ENCODE measurements at regions not wholly inside any gene's neighbourhood (a gene's known extent, or its start where the extent isn't known, plus 50 kb on each side); places are given as distances from the start of the nearest gene placed in this dataset.

DNA sequence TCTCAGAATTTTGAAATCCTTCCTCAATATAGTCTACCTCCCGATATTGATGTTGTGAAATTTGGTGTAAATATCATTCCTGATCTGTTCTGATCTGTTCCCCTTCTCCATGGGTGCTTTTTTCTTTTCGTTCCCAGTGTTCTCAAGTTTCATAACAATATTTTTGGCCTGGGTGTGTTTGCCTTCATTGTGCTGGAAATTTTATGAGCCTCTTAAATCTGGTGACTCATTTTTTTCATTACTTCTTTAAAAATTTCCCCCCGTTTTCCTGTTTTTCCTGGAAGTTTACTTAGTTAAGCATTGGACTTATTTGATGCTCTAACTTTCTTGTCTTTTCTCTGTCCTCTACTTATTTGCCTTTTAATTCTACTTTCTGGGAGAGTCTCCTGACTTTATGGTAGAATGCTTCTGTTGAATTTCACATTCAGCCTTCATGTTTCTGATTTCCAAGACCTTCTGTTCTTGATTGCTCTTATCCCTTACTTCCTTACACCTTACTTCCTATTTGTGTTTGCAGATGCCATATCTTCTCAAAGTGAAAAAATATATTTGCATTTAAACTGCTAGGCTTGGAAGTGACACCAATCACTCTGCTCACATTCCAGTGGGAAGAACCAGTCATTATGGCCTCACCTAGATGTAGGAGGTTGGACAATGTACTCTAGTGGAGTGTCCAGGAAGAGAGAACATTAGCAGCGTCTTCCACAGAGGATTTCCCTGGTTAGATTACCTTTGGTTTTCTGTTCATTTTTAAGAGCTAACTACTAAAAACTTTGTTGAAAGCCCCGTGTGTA, 441.9 kb downstream of the ARHGEF28 start:
- in situ Hi-C loops (cut with MboI), result no loop called here
- FAIRE-seq (no peak), ATAC-seq (no peak), DNase-seq (ENCODE audit: low read depth, low spot score) (no peak)
- POLR2A ChIA-PET, result no interaction called here
- CTCF ChIA-PET, result no interaction called here
- RAD21 ChIA-PET (ENCODE audit: unreplicated experiment), result no interaction called here
- 9% methylated on average over 5 of the region's 5 CpGs for WGBS (ENCODE audit: insufficient coverage, insufficient replicate concordance, low lambda C conversion rate, missing lambda C conversion rate)
- H3K4me1 ChIP-seq (ENCODE audit: control insufficient read depth, insufficient read depth, low read length), result no peaks in the 10 kb centered on the region
- no peaks in the 10 kb centered on the region for H3K9me3 ChIP-seq (replicated peaks; ENCODE audit: control insufficient read depth, insufficient read depth, low read length)
- no peaks in the 10 kb centered on the region for H3K36me3 ChIP-seq (ENCODE audit: control insufficient read depth in 2 of 2, insufficient read depth in 2 of 2, low read length in 1 of 2)
- no peaks in the 10 kb centered on the region for H3K79me2 ChIP-seq (ENCODE audit: control insufficient read depth, insufficient read depth, low read length)
- no peak overlapping the region for H3K4me2 ChIP-seq (ENCODE audit: control insufficient read depth, insufficient read depth)
- SMC1A ChIA-PET (ENCODE audit: uncharacterized antibody, unreplicated experiment), result interaction anchor here (1.0 kb wide), 1 partner anchor 12 kb away, joined by 3 read pairs; no protein-coding TSS in a partner anchor
- no TSS peak for BruUV-seq (replicated peaks)
- H3K27ac ChIP-seq (ENCODE audit: control insufficient read depth, insufficient read depth), result no peak overlapping the region
- intact Hi-C loops (cut with micrococcal nuclease; ENCODE audit: unreplicated experiment), result no loop called here
- H3K4me3 ChIP-seq, result no peak overlapping the region
- H3K9ac ChIP-seq (ENCODE audit: control insufficient read depth, insufficient read depth, low read length), result no peak overlapping the region
- H3K27me3 ChIP-seq (replicated peaks in 1 of 2; ENCODE audit: control insufficient read depth in 2 of 2, insufficient read depth in 2 of 2, low read length in 1 of 2), result no peaks in the 10 kb centered on the region
- no peak overlapping the region for H2AFZ ChIP-seq (ENCODE audit: control insufficient read depth, low read depth, low read length)
- H4K20me1 ChIP-seq (ENCODE audit: control insufficient read depth, insufficient read depth), result no peaks in the 10 kb centered on the region
- TF ChIP-seq LARP7 (IDR thresholded peaks at IDR 0.05), result no peak
- TF ChIP-seq SMC3 (IDR thresholded peaks at IDR 0.05; ENCODE audit: borderline replicate concordance, low read length), result no peak
- no peak for TF ChIP-seq EGR1 (IDR thresholded peaks at IDR 0.05; ENCODE audit: borderline replicate concordance in 1 of 2, low read depth in 2 of 2, low read length in 2 of 2)
- TF ChIP-seq ZNF622 (IDR thresholded peaks at IDR 0.05), result no peak
- no peak for TF ChIP-seq POLR2AphosphoS5 (IDR thresholded peaks at IDR 0.05; ENCODE audit: low read length)
- TF ChIP-seq MYB (IDR thresholded peaks at IDR 0.05; ENCODE audit: borderline replicate concordance, low read depth, low read length), result no peak
- no peak for TF ChIP-seq KDM1A (IDR thresholded peaks at IDR 0.05; ENCODE audit: borderline replicate concordance)
- TF ChIP-seq, protein P1, sequence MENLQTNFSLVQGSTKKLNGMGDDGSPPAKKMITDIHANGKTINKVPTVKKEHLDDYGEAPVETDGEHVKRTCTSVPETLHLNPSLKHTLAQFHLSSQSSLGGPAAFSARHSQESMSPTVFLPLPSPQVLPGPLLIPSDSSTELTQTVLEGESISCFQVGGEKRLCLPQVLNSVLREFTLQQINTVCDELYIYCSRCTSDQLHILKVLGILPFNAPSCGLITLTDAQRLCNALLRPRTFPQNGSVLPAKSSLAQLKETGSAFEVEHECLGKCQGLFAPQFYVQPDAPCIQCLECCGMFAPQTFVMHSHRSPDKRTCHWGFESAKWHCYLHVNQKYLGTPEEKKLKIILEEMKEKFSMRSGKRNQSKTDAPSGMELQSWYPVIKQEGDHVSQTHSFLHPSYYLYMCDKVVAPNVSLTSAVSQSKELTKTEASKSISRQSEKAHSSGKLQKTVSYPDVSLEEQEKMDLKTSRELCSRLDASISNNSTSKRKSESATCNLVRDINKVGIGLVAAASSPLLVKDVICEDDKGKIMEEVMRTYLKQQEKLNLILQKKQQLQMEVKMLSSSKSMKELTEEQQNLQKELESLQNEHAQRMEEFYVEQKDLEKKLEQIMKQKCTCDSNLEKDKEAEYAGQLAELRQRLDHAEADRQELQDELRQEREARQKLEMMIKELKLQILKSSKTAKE (IDR thresholded peaks at IDR 0.05; ENCODE audit: low read depth, poor library complexity, severe bottlenecking), result no peak
- TF ChIP-seq DPF2 (IDR thresholded peaks at IDR 0.05), result no peak
- no peak for TF ChIP-seq ZBTB40 (IDR thresholded peaks at IDR 0.05; ENCODE audit: borderline replicate concordance)
- no peak for TF ChIP-seq E4F1 (IDR thresholded peaks at IDR 0.05; ENCODE audit: borderline replicate concordance, partially characterized antibody)
- TF ChIP-seq, protein P2, sequence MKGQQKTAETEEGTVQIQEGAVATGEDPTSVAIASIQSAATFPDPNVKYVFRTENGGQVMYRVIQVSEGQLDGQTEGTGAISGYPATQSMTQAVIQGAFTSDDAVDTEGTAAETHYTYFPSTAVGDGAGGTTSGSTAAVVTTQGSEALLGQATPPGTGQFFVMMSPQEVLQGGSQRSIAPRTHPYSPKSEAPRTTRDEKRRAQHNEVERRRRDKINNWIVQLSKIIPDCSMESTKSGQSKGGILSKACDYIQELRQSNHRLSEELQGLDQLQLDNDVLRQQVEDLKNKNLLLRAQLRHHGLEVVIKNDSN (IDR thresholded peaks at IDR 0.05; ENCODE audit: borderline replicate concordance, extremely low read length, insufficient read depth, low read depth, low read length), result no peak
- TF ChIP-seq EP300 (IDR thresholded peaks at IDR 0.05; ENCODE audit: borderline replicate concordance in 1 of 2, control insufficient read depth in 1 of 2, low read depth in 2 of 2, low read length in 2 of 2), result no peak
- no peak for TF ChIP-seq SIN3A (IDR thresholded peaks at IDR 0.05; ENCODE audit: low read depth, low read length)
